H1 (cell line): ENCODE measurements at regions not wholly inside any gene's neighbourhood (a gene's known extent, or its start where the extent isn't known, plus 50 kb on each side); places are given as distances from the start of the nearest gene placed in this dataset.

Source experiments
- BRCA1 ChIP-seq: IDR thresholded peaks from 2 replicates; pipeline ENCODE4 v1.6.1; 2012; ENCODE audit warnings: low read depth, low read length, improper control_type of control experiment
- CREB1 ChIP-seq: IDR thresholded peaks from 2 replicates; pipeline ENCODE4 v1.6.1; 2012; ENCODE audit warnings: inconsistent platforms
- CTBP2 ChIP-seq: IDR thresholded peaks from 2 replicates; pipeline ENCODE4 v1.7.0; 2011; ENCODE audit warnings: borderline replicate concordance, mild to moderate bottlenecking, moderate library complexity, mixed read lengths, low read length; ENCODE audit not compliant: insufficient read depth, insufficient read length
- HDAC2 ChIP-seq, 2 experiments: fragments of 300-600 bp in 1 of 2; sonication (generic) in 1 of 2; IDR thresholded peaks; 2 replicates each; pipeline ENCODE4 v1.6.1; 2011 to 2012; ENCODE audit warnings: low read depth in 2 of 2, low read length in 2 of 2, mild to moderate bottlenecking in 2 of 2, moderate library complexity in 2 of 2, borderline replicate concordance in 1 of 2, inconsistent platforms in 1 of 2
- MAFK ChIP-seq: IDR thresholded peaks from 2 replicates; pipeline ENCODE4 v1.6.1; 2012; ENCODE audit warnings: low read depth, mild to moderate bottlenecking, improper control_type of control experiment, low read length
- RAD21 ChIP-seq, 2 experiments: IDR thresholded peaks in 1 of 2; conservative IDR thresholded peaks in 1 of 2; 2 replicates each; pipeline ENCODE4 v1.6.1; 2011; ENCODE audit warnings: low read depth in 2 of 2, low read length in 2 of 2, improper control_type of control experiment in 1 of 2, inconsistent platforms in 1 of 2, mild to moderate bottlenecking in 1 of 2, moderate library complexity in 1 of 2
- TF ChIP-seq, protein P1 (sequence below), 3 experiments: IDR thresholded peaks; 1 replicate in 2 of 3; 2 replicates in 1 of 3; pipeline versions ENCODE4 v1.5.1 to v1.6.1; 2011; ENCODE audit warnings: low read length in 3 of 3, mild to moderate bottlenecking in 3 of 3, inconsistent platforms in 2 of 3, low read depth in 1 of 3, moderate library complexity in 1 of 3; ENCODE audit not compliant: insufficient read depth in 1 of 3; ENCODE audit errors: control extremely low read depth in 1 of 3

- TF ChIP-seq MAFK (no peak), HDAC2 (IDR thresholded peaks at IDR 0.05; ENCODE audit: borderline replicate concordance in 1 of 2, low read depth in 2 of 2, low read length in 2 of 2) (no peak), RAD21 (IDR thresholded peaks at IDR 0.05 in 1 of 2, conservative IDR thresholded peaks at IDR 0.05 in 1 of 2; ENCODE audit: low read depth in 2 of 2, low read length in 2 of 2) (peak; percentile 82), CREB1 (no peak), CTBP2 (no peak), BRCA1 (no peak)
- TF ChIP-seq, protein P1, sequence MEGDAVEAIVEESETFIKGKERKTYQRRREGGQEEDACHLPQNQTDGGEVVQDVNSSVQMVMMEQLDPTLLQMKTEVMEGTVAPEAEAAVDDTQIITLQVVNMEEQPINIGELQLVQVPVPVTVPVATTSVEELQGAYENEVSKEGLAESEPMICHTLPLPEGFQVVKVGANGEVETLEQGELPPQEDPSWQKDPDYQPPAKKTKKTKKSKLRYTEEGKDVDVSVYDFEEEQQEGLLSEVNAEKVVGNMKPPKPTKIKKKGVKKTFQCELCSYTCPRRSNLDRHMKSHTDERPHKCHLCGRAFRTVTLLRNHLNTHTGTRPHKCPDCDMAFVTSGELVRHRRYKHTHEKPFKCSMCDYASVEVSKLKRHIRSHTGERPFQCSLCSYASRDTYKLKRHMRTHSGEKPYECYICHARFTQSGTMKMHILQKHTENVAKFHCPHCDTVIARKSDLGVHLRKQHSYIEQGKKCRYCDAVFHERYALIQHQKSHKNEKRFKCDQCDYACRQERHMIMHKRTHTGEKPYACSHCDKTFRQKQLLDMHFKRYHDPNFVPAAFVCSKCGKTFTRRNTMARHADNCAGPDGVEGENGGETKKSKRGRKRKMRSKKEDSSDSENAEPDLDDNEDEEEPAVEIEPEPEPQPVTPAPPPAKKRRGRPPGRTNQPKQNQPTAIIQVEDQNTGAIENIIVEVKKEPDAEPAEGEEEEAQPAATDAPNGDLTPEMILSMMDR (IDR thresholded peaks at IDR 0.05; ENCODE audit: control extremely low read depth in 1 of 3, insufficient read depth in 1 of 3, low read depth in 1 of 3, low read length in 3 of 3): peak; percentile 29 to 77 (median 64)
These were observed 94.3 kb upstream of the PDE1C start (continued) for GRCh38 chr7:32164341-32164996.
